WI38 (cell line): ENCODE measurements at regions not wholly inside any gene's neighbourhood (a gene's known extent, or its start where the extent isn't known, plus 50 kb on each side); places are given as distances from the start of the nearest gene placed in this dataset.

ENCODE experiments used
- H3K4me3 ChIP-seq: 2 replicates; pipeline ENCODE4 v1.5.1; 2011; ENCODE audit warnings: low read depth, mild to moderate bottlenecking, control low read depth, low read length
- CTCF ChIP-seq: IDR thresholded peaks from 2 replicates; pipeline ENCODE4 v1.5.1; 2012; ENCODE audit warnings: low read depth, mild to moderate bottlenecking, control low read depth, low read length

GRCh38 chr3:81394651-81395524 lies 366.6 kb downstream of the GBE1 start:
- TF ChIP-seq CTCF, result no peak
- H3K4me3 ChIP-seq, result no peak overlapping the region

GRCh38 chr3:81393251-81393650 lies 368.2 kb downstream of the GBE1 start:
- no peak overlapping the region for H3K4me3 ChIP-seq
- TF ChIP-seq CTCF, result no peak

- TF ChIP-seq CTCF, result no peak
- no peak overlapping the region for H3K4me3 ChIP-seq
Measured at GRCh38 chr3:81390796-81391195, 370.6 kb downstream of the GBE1 start.

GRCh38 chr3:81388191-81388590 lies 373.3 kb downstream of the GBE1 start:
- TF ChIP-seq CTCF, result no peak
- H3K4me3 ChIP-seq, result no peak overlapping the region

- H3K4me3 ChIP-seq, result no peak overlapping the region
- no peak for TF ChIP-seq CTCF
Measured at GRCh38 chr3:81382470-81382869, 379.0 kb downstream of the GBE1 start.

GRCh38 chr3:81380234-81380633 lies 381.2 kb downstream of the GBE1 start:
- no peak overlapping the region for H3K4me3 ChIP-seq
- TF ChIP-seq CTCF, result no peak

- no peak overlapping the region for H3K4me3 ChIP-seq
- no peak for TF ChIP-seq CTCF
Measured at GRCh38 chr3:81378552-81379293, 382.7 kb downstream of the GBE1 start.
